Activated CD4-positive, alpha-beta T cell treated with anti-CD3 and anti-CD28 coated beads for 1 hour (primary cell): ENCODE measurements at regions not wholly inside any gene's neighbourhood (a gene's known extent, or its start where the extent isn't known, plus 50 kb on each side); places are given as distances from the start of the nearest gene placed in this dataset.
"Not testable (repeated sequence)": the region's sequence is repeated elsewhere in the genome, so short reads cannot be mapped to it uniquely, and the experiment has no call there.

Experiments
- DNase-seq: peaks from one replicate; pipeline ENCODE4 v3.0.0-alpha.2; 2020

GRCh38 chr12:131424270-131424669 is 286.6 kb upstream of the SFSWAP start:
- no peak for DNase-seq

GRCh38 chr12:131425112-131426075 is 285.5 kb upstream of the SFSWAP start:
- DNase-seq: no peak

- DNase-seq: no peak
Observed at GRCh38 chr12:131428091-131428685, 282.7 kb upstream of the SFSWAP start.

GRCh38 chr12:131429221-131429620 is 281.7 kb upstream of the SFSWAP start:
- DNase-seq: not testable (repeated sequence)

GRCh38 chr12:131429697-131430096 is 281.2 kb upstream of the SFSWAP start:
- not testable (repeated sequence) for DNase-seq

DNA sequence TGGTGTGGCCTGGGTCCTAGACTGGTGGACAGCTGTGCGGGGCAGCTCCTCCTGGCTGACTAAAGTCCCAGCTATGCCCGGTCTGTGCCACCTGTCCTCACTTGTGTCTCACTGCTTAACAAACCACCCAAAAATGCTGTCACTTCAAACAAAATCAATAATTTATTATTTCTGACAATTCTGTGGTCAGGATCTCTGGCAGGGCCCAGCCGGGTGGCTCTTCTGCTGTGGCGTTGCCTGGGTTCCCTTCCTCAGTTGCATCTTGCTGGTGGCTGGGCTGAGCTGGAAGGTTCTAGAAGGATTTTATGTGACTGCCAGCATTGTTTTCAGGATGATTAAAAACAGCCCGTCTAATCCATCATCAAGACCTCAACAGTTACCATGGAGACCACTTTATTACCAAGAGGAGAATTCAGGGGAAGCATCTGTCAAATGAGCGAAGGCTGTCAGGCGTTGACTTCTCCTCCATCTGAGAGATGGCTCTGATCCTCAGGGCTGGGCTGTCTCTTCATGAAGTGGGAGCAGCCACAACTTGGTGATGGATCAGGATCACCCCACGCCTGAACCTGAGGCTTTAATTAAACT is 280.6 kb upstream of the SFSWAP start:
- no peak for DNase-seq

DNA sequence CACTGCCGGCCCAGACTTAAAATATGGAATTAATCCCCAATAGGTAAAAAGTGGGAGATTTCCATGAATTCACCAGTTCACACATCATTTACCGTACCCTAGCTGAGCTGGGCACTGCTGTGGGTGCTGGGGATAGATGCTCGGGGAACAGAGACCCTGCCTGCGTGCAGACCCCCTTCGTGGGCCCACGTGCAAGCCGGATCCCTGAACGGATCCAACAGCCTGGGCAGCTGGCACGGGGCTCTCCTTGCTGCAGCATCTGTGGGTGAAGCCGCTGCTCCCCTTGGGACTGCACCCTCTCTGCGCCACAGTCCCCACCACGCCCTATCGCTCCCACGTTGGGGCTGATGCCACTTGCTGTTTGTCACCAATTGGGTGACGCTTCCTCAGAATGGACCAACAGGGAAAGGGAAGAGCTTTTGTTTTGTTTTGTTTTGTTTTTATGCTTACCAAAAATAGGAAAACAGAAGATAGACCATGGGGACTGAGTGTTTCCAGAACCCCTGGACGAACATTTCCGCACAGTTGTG is 279.7 kb upstream of the SFSWAP start:
- DNase-seq: not testable (repeated sequence)

DNA sequence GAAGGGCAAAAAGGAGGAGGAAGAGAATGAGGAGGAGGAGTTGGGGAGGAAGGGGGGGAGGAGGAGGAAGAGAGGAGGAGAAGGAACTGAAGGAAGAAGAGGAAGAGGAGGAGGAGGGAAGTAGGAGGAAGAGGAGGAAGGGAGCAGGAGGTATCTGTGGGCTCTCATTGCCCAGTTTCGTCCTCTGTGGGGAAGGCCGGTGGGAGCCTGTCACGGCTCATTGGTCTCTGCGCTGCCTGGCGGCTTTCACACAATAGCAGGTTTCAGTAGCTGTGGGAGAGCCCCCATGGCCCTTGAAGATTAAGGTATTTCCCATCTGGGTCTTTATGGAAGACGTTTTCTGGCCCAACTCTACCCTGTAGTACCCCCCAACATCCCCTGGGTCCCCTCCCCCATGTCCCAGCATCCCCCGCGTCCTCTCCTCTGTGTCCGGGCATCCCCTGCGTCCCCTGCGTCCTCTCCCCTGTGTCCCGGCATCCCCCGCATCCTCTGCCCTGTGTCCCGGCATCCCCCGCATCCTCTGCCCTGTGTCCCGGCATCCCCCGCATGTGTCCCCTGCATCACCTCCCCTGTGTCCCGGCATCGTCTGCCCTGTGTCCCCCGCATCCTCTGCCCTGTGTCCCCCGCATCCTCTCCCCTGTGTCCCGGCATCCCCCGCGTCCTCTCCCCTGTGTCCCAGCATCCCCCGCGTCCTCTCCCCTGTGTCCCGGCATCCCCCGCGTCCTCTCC is 278.2 kb upstream of the SFSWAP start:
- DNase-seq: no peak

GRCh38 chr12:131434208-131435125 is 276.4 kb upstream of the SFSWAP start:
- DNase-seq: no peak

GRCh38 chr12:131436922-131437705 is 273.8 kb upstream of the SFSWAP start:
- no peak for DNase-seq

DNA sequence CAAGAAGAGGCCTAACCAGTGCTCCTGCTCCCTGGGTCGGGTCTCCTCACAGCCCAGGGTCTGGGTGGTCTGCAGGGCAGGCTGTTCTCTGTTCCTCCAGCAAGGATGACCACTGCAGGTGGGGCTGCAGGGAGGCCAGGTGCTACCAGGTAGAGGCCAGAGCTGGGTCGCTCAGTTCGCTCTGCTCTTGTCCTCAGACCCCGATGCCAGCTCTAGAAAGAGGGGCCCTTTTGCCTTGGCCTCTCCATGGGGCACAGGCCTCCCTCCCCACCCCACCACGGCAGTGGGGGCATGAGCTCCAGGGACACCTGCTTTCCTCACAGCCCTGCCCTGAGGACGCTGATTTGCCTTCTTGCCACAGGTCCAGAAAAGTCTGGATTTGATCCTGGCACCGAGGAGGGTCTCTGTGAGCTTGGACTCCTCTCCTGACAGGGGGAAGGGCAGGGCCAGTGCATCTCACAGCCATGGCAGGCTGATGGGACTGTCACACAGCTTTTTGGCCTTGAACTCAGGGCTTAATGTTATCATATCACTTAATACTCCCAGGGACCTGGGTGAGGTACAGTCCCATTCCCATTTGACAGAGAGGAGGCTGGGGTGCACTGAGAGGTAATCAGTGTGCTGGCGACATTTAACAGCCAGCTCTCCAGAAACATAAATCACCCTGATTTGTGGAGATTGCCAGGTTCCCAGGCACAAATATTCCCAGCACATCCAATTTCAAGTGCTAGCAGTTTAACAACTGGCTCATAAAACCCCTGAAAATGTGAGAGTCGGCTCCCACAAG is 273.0 kb upstream of the SFSWAP start:
- no peak for DNase-seq

- not testable (repeated sequence) for DNase-seq
Observed at GRCh38 chr12:131438493-131438835, 272.4 kb upstream of the SFSWAP start.

DNA sequence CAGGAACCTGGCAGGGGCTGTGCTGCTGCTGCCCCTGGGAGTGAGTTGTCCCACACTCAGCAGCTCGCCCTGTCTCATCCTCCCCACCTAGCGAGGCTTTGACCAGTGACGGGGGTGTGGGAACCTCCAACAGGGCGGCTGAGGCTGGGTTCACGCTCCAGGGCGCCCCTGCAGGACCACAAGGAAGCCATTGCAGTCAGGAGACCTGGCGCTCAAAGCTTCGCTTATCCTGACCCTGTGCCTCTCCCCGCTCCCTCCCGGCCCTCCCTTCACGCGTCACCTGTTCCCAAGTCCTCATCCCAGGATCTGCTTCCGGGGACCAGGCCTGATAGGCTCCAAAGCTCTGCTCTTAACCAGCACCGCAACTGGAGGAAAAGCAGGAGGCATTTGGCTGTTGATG is 272.0 kb upstream of the SFSWAP start:
- no peak for DNase-seq

- DNase-seq: not testable (repeated sequence)
Observed at GRCh38 chr12:131439752-131440151, 271.1 kb upstream of the SFSWAP start.

- DNase-seq: not testable (repeated sequence)
Observed at GRCh38 chr12:131440209-131441059, 270.5 kb upstream of the SFSWAP start.

GRCh38 chr12:131441060-131441396 is 269.9 kb upstream of the SFSWAP start:
- DNase-seq: no peak

DNA sequence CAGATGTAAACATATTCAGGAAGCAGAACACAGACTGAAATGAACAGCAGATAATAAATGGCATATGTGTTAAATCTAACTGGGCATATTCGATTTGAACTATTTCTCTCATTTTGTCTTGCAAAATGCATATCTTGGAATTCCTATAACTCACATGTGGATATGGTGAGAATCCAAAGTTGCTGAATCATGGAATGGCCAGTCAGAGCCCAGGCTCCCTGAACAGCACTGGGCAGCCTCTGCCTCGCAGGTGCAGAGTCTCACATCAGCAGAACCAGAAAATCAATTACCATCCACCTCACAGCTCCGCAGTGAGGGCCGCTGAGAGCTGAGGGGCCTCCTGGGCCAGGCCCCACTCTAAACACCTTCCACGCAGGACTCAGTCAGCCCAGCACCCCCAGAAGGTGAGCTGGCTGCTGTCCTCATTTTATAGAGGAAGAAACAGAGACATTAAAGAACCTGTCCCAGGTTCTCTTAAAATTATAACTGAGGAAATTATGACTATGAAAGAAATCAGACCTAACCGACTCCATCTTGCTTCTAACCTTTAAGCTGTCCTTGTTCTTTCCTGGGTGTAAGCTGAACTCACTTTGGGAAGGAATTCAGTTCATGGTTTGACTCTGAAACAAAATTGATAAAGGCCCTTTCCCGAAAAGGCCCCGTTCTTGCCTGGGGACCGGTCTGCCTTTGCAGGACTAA is 269.1 kb upstream of the SFSWAP start:
- DNase-seq: no peak

- DNase-seq: no peak
Observed at GRCh38 chr12:131442337-131442918, 268.5 kb upstream of the SFSWAP start.
